Duodenal mucosa (tissue), 2 donors: ENCODE measurements at regions not wholly inside any gene's neighbourhood (a gene's known extent, or its start where the extent isn't known, plus 50 kb on each side); places are given as distances from the start of the nearest gene placed in this dataset.
"Not testable (repeated sequence)": the region's sequence is repeated elsewhere in the genome, so short reads cannot be mapped to it uniquely, and the experiment has no call there.

Experiments
- H3K27ac ChIP-seq: one replicate; pipeline ENCODE4 v1.7.0; 2013; ENCODE audit warnings: low read depth, low read length
- H3K27me3 ChIP-seq, 2 donors: one replicate each; pipeline ENCODE4 v1.7.0; 2013; ENCODE audit warnings: low read length in 2 of 2, control low read depth in 1 of 2; ENCODE audit not compliant: insufficient read depth in 2 of 2, control insufficient read depth in 1 of 2
- H3K36me3 ChIP-seq, 2 donors: one replicate each; pipeline ENCODE4 v1.7.0; 2013; ENCODE audit warnings: low read length in 2 of 2, control low read depth in 1 of 2; ENCODE audit not compliant: insufficient read depth in 2 of 2, control insufficient read depth in 1 of 2
- H3K4me1 ChIP-seq, 2 donors: one replicate each; pipeline ENCODE4 v1.7.0; 2013; ENCODE audit warnings: low read length in 2 of 2, control low read depth in 1 of 2; ENCODE audit not compliant: insufficient read depth in 2 of 2, control insufficient read depth in 1 of 2
- H3K4me3 ChIP-seq, 2 donors: one replicate each; pipeline ENCODE4 v1.7.0; 2013; ENCODE audit warnings: low read length in 2 of 2, low read depth in 1 of 2
- H3K9ac ChIP-seq, 2 donors: one replicate each; pipeline ENCODE4 v1.7.0; 2013; ENCODE audit warnings: low read length in 2 of 2, low read depth in 1 of 2
- H3K9me3 ChIP-seq, 2 donors: one replicate each; pipeline ENCODE4 v1.7.0; 2013; ENCODE audit warnings: low read length in 2 of 2, control low read depth in 1 of 2; ENCODE audit not compliant: control insufficient read depth in 1 of 2

DNA sequence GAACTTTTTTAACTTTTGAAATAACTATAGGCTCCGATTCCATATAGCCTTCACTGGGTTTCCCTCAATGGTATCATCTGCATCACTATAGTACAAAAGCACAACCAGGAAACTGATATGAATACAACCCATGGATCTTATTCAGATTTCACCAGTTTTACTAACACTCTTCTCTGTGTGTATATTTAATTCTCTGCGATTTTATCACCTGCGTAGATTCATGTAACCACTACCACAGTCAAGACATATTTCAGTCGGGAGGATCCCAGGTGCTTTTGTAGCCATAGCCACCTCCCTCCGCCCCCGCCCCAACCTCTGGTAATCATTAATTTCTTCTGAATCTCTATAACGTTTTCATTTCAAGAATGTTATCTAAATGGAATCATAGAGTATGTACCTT, 82.8 kb upstream of the C7orf33 start:
- Histone ChIP-seq H3K4me3 (no peak overlapping the region), H3K9me3 (no peaks in the 10 kb centered on the region), H3K9ac (no peak overlapping the region), H3K27ac (no peak overlapping the region), H3K4me1 (no peaks in the 10 kb centered on the region), H3K27me3 (no peaks in the 10 kb centered on the region), H3K36me3 (no peaks in the 10 kb centered on the region)

DNA sequence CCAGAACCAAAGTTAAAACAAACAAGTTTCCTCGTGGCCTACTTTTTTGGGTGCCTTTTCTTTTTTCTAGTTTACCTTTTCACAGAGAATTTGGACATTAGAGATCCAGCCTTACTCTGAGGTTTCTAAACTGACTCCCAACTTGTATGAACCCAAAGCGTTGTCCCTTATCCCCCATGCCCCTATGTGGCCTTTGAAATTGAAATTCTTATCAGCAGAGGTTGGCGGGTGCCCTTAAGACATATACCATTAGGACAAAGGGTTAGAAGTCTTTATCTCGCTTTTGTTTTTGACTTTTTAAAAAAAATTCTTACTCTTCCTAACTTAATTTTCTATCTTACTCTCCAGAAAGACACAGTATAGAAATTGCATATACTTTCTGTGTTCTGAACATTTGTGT, 76.3 kb upstream of the C7orf33 start:
- Histone ChIP-seq H3K4me3 (no peak overlapping the region), H3K36me3 (no peaks in the 10 kb centered on the region), H3K9ac (no peak overlapping the region)

DNA sequence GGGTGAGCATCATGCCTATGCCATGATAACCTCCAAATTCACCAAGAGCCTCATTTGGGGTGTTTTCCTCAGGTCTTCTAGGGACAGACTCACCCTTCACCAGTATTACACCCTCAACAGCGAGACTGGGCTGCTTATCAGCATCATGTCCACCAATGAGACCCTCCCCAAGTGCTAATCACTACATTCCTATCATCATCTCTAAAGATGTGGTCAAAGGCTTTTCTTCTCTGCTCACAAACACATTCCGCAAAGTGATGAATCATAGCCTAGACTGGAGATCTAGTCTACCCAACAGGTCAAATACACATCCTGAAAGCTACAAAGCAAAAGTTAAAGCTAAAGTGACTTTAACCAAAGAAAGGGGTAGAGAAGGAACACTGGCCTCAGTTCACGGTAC, 75.3 kb upstream of the C7orf33 start:
- no peak overlapping the region for H3K27ac ChIP-seq
- H3K9ac ChIP-seq: no peak overlapping the region
- H3K27me3 ChIP-seq: no peaks in the 10 kb centered on the region
- H3K4me1 ChIP-seq: no peaks in the 10 kb centered on the region
- H3K9me3 ChIP-seq: no peaks in the 10 kb centered on the region
- no peak overlapping the region for H3K4me3 ChIP-seq
- H3K36me3 ChIP-seq: no peaks in the 10 kb centered on the region

More for the DNA sequence above, 76.3 kb upstream of the C7orf33 start:
- Histone ChIP-seq H3K9me3 (no peaks in the 10 kb centered on the region), H3K27ac (no peak overlapping the region), H3K27me3 (no peaks in the 10 kb centered on the region), H3K4me1 (no peaks in the 10 kb centered on the region)

DNA sequence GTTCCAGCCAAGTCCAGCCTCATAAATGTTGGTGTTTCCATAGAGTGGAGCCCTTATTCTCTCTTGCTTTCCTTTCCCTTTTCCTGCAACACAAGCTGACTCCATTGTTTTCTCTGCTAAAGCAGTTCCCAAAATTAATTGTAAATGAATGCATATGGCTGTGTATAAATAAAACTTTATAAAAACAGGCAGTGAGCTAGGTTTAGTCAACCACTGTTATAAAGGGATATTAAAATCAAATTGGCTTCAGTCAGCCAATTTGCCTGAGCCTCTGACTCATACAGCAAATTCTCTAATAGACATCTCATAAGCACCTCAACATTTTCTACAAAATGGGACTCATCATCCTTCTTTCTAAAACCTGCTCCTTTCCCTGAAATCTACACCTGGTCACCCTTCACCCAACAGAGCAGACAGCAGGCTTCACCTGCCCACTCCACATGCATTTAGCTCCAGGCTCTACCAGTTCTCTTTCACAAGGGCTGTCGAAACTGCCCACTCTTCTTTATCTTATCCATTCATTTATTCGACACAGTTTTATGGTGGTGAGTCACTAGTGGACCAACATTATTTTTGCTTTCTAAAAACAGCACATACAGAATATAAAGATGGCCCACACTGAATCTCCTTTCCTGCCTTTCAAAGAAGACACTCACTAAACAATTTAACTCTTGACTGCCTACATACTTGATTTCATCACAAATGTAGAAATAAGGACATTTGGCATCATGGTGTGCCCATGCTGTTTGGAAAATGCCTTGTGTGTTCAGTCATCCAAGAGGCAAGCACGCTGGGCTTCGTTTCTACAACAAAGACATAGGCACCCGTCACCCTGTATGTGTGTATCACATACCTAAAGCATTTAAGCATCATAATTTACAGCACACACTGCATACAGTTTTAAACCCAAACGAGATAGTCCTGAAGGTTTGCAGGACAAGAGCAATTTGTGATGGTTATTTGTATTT, 74.6 kb upstream of the C7orf33 start:
- Histone ChIP-seq H3K4me3 (no peak overlapping the region), H3K36me3 (no peaks in the 10 kb centered on the region), H3K9me3 (no peaks in the 10 kb centered on the region), H3K27me3 (no peaks in the 10 kb centered on the region), H3K4me1 (no peaks in the 10 kb centered on the region), H3K9ac (no peak overlapping the region), H3K27ac (no peak overlapping the region)

DNA sequence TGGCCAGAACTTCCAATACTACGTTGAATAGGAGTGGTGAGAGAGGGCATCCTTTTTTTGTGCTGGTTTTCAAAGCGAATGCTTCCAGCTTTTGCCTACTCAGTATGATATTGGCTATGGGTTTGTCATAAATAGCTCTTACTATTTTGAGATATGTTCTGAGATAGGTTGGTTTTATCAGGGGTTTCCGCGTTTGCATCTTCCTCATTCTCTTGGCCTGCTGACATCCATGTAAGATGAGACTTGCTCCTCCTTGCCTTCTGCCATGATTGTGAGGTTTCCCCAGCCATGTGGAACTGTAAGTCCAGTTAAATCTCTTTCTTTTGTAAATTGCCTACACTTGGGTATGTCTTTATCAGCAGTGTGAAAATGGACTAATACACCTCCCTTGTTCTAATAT, 71.2 kb upstream of the C7orf33 start:
- not testable (repeated sequence) for H3K9me3 ChIP-seq, H3K27me3 ChIP-seq, H3K4me1 ChIP-seq, H3K36me3 ChIP-seq, H3K27ac ChIP-seq, H3K9ac ChIP-seq, H3K4me3 ChIP-seq

DNA sequence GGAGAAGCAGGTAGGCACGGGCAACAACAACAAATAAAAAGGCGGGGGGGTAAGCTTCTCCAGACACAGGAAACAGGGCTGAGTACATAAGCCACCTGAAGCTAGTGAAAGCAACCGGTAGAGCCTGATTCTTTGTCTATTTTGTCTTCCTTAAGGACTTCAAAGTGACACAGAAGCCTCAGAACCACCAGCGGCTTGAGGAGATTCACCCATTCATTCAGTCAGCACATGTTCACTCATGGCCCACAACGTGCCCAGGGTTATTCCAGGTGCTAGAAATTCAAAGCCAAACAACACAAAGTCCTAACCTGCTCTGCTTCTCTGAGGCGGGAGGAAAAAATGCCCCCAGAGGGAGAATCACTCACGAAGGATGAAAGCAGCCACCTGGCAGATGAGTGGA, 69.3 kb upstream of the C7orf33 start:
- H3K27me3 ChIP-seq: peaks cover 3 to 10% of the 10 kb centered on the region in 2 donors
- H3K27ac ChIP-seq: no peak overlapping the region
- no peak overlapping the region for H3K9ac ChIP-seq
- no peak overlapping the region for H3K4me3 ChIP-seq
- no peaks in the 10 kb centered on the region for H3K36me3 ChIP-seq
- H3K4me1 ChIP-seq: no peaks in the 10 kb centered on the region
- no peaks in the 10 kb centered on the region for H3K9me3 ChIP-seq

DNA sequence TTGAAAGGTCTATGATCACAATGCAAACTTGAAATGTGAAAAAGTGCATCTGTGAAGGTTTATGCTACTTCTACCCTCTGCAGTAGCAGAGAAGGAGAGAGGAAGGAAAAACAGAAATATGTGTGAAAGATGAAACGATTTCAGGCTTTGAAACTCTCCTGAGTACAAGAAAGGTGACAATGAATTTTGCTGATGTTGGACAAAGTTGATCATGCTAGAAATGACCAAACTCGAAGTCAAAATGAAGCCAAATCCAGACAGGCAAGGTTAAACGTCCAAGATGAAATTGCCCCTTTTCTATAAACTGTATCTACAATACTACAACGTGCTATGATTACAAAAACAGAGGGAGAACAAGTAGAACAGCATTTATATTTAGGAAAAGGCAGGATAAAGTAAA, 67.0 kb upstream of the C7orf33 start:
- Histone ChIP-seq H3K9me3 (no peaks in the 10 kb centered on the region), H3K4me1 (no peaks in the 10 kb centered on the region), H3K9ac (no peak overlapping the region), H3K27me3 (peaks cover 3 to 10% of the 10 kb centered on the region in 2 donors), H3K27ac (no peak overlapping the region), H3K4me3 (no peak overlapping the region), H3K36me3 (no peaks in the 10 kb centered on the region)

DNA sequence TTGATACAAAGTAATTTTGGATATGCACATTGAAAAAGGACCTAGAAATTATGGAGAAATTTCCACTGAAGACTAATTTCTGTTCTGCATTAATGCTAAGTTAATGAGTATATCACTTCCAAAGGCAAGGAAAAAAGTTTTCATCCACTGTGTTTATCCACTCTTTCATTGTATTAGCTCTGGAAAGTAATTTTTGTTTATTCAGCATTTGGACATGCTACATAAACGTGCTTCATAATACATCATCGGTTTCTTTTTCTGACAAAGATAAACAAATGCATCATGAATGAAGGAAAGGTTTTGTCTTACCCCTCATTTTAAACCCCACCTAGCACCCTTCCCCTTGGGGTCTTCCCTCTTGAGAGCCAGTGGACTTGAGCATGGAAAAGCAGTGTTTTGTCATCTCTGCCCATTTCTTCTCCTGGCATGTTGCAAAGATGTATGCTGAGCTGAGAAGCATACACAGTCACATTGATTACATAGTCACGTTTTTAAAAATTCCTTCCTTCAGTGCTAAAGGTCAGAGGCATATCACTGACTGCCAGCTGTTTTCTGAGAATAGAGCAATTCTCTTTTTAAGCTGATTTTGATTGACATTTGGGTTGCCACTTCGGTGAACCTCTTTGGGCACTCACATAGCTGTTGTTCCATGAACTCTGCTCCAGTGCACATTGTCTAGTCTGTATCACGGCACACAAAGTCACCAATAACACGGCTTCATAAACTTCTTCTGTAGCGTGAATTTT, 65.9 kb upstream of the C7orf33 start:
- Histone ChIP-seq H3K9me3 (no peaks in the 10 kb centered on the region), H3K9ac (no peak overlapping the region), H3K4me3 (no peak overlapping the region), H3K27ac (no peak overlapping the region), H3K36me3 (no peaks in the 10 kb centered on the region), H3K4me1 (no peaks in the 10 kb centered on the region), H3K27me3 (peaks cover 3 to 10% of the 10 kb centered on the region in 2 donors)

DNA sequence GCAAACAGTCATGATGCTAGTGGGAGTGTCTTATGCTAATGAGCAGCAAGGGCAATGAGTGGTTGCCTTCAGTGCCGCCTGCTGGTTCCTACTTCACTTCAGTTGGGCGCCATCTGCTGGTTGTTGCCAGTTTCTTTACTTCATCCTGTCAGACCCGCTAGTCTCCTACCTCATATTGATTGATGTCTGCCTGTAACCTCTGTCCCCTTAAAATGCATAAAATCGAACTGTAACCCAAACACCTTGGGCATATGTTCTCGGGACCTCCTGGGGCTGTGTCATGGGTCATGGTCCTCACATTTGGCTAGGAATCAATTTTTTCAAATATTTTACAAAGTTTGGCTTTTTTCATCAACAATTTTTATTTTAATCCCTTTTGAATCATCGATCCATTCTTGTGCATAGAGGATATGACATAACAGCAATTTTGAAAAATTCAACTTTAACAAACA, 62.8 kb upstream of the C7orf33 start:
- Histone ChIP-seq H3K4me1 (no peaks in the 10 kb centered on the region), H3K9ac (no peak overlapping the region), H3K4me3 (no peak overlapping the region), H3K9me3 (no peaks in the 10 kb centered on the region), H3K36me3 (no peaks in the 10 kb centered on the region), H3K27ac (no peak overlapping the region), H3K27me3 (peaks cover 3 to 10% of the 10 kb centered on the region in 2 donors)

DNA sequence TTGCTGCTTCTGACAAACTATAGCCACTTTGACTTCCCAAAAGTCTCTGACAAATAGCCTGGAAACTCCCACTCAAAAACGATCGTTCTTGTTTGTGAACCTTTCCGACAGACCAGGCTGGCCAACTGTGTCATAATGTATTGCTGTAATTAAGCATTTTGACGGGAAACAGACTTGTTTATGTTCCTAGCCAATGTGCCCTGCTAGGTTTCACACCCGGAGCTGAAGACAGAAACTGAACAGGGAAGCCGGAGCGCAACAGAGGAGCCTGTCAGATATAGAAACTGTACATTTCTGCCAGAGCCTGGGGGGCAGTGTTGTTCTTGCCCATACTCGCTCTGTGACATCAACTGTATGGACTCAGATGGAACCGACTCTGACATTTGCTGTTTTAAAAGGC, 55.3 kb upstream of the C7orf33 start:
- Histone ChIP-seq H3K27ac (no peak overlapping the region), H3K4me3 (no peak overlapping the region), H3K9ac (no peak overlapping the region), H3K9me3 (no peaks in the 10 kb centered on the region), H3K27me3 (no peaks in the 10 kb centered on the region), H3K36me3 (no peaks in the 10 kb centered on the region), H3K4me1 (no peaks in the 10 kb centered on the region)
